AG09319 (cell line): ENCODE measurements at regions not wholly inside any gene's neighbourhood (a gene's known extent, or its start where the extent isn't known, plus 50 kb on each side); places are given as distances from the start of the nearest gene placed in this dataset.

ENCODE experiments used
- DNase-seq: peaks from one replicate; pipeline ENCODE4 v3.0.0-alpha.2; 2010; ENCODE audit warnings: low read depth; ENCODE audit errors: extremely low read depth
- CTCF ChIP-seq: IDR thresholded peaks from 2 replicates; pipeline ENCODE4 v1.5.1; 2011; ENCODE audit warnings: low read depth, mild to moderate bottlenecking, inconsistent platforms, low read length, moderate library complexity

DNA sequence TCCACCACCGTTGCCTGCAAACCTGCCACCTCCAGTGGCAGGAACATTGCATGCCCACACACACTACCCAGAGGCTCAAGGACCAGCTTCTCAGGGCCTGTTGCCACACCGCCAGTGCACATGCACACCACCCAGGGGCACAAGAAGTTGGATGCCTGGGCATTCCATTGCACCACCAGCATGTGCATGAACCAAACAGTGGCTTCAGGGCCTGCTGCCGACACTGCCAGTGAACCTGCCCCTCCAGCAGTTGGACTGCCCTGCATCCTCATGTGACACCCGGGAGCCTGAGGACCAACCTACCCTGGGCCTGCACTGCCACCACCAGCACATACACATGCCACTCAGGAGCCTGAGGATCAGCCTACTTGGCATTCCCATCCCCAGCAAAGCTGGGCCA, 303.7 kb downstream of the KCNJ2 start:
- TF ChIP-seq CTCF = no peak
- DNase-seq = no peak

- TF ChIP-seq CTCF = no peak
Observed at GRCh38 chr17:70476368-70476767, 307.0 kb downstream of the KCNJ2 start.

GRCh38 chr17:70478902-70479301, 309.6 kb downstream of the KCNJ2 start:
- no peak for TF ChIP-seq CTCF
- DNase-seq = no peak

More at GRCh38 chr17:70476368-70476767, 307.0 kb downstream of the KCNJ2 start:
- DNase-seq = no peak

GRCh38 chr17:70479779-70480178, 310.4 kb downstream of the KCNJ2 start:
- no peak for TF ChIP-seq CTCF
- DNase-seq = no peak

GRCh38 chr17:70483624-70484023, 314.3 kb downstream of the KCNJ2 start:
- no peak for TF ChIP-seq CTCF
- DNase-seq = no peak

GRCh38 chr17:70484050-70484449, 314.7 kb downstream of the KCNJ2 start:
- TF ChIP-seq CTCF = no peak
- DNase-seq = no peak

GRCh38 chr17:70484496-70484895, 315.2 kb downstream of the KCNJ2 start:
- DNase-seq = no peak
- no peak for TF ChIP-seq CTCF
